ENCODE measurements at regions not wholly inside any gene's neighbourhood (a gene's known extent, or its start where the extent isn't known, plus 50 kb on each side); places are given as distances from the start of the nearest gene placed in this dataset.

- TF ChIP-seq KDM2A (CRISPR knock-in tag; IDR thresholded peaks at IDR 0.05; ENCODE audit: borderline replicate concordance, low read depth): peak; percentile 25; the same call in 1 of the 2 replicates
- TF ChIP-seq ZNF274 (CRISPR knock-in tag; IDR thresholded peaks at IDR 0.05): no peak
- TF ChIP-seq ELF1 (CRISPR knock-in tag; IDR thresholded peaks at IDR 0.05): peak; percentile 39; the same call in 1 of the 2 replicates
- peak; percentile 28; the same call in 1 of the 2 replicates for TF ChIP-seq THAP9 (CRISPR knock-in tag; IDR thresholded peaks at IDR 0.05; ENCODE audit: borderline replicate concordance)
- TF ChIP-seq CTCF (CRISPR knock-in tag; IDR thresholded peaks at IDR 0.05): 0 out of 2 replicates have a peak, but pooled peaks have one; percentile 7
- 0 out of 2 replicates have a peak, but pooled peaks have one; percentile 22 for TF ChIP-seq PITX1 (CRISPR knock-in tag; IDR thresholded peaks at IDR 0.05)
- TF ChIP-seq ZEB1 (IDR thresholded peaks at IDR 0.05; ENCODE audit: insufficient replicate concordance, low read depth): no peak
- peak; percentile 49; the same call in 1 of the 2 replicates for TF ChIP-seq FOXC1 (CRISPR knock-in tag; IDR thresholded peaks at IDR 0.05; ENCODE audit: borderline replicate concordance)
- TF ChIP-seq ZNF414 (CRISPR knock-in tag; IDR thresholded peaks at IDR 0.05): no peak
- 0 out of 2 replicates have a peak, but pooled peaks have one; percentile 21 for TF ChIP-seq ZNF614 (CRISPR knock-in tag; IDR thresholded peaks at IDR 0.05; ENCODE audit: borderline replicate concordance)
- 0 out of 2 replicates have a peak, but pooled peaks have one; percentile 12 for TF ChIP-seq TFDP2 (CRISPR knock-in tag; IDR thresholded peaks at IDR 0.05)
- TF ChIP-seq SAP130 (CRISPR knock-in tag; IDR thresholded peaks at IDR 0.05; ENCODE audit: low read depth): 0 out of 2 replicates have a peak, but pooled peaks have one; percentile 12
- TF ChIP-seq ERF (CRISPR knock-in tag; IDR thresholded peaks at IDR 0.05): peak; percentile 24; the same call in 1 of the 2 replicates
- 0 out of 2 replicates have a peak, but pooled peaks have one; percentile 51 for TF ChIP-seq MIER3 (CRISPR knock-in tag; IDR thresholded peaks at IDR 0.05; ENCODE audit: borderline replicate concordance)
- TF ChIP-seq ETV5 (CRISPR knock-in tag; IDR thresholded peaks at IDR 0.05; ENCODE audit: borderline replicate concordance): 0 out of 2 replicates have a peak, but pooled peaks have one; percentile 31
- TF ChIP-seq PHF8 (CRISPR knock-in tag; IDR thresholded peaks at IDR 0.05): 0 out of 2 replicates have a peak, but pooled peaks have one; percentile 29
- TF ChIP-seq RFX1 (IDR thresholded peaks at IDR 0.05): no peak
Measured at GRCh38 chr6:27605401-27606342, 132.8 kb upstream of the ZNF184 start (continued).

Data from HepG2 (cell line).